Stomach (tissue), 8 donors: ENCODE measurements at regions not wholly inside any gene's neighbourhood (a gene's known extent, or its start where the extent isn't known, plus 50 kb on each side); places are given as distances from the start of the nearest gene placed in this dataset.

Source experiments
- DNase-seq, 2 donors: peaks; one replicate each; pipeline versions ENCODE4 v3.0.0 to v3.0.0-alpha.2; 2013 to 2019
- H3K27ac ChIP-seq, 5 donors: fragments of 200-600 bp in 4 of 5; sonication (generic) in 4 of 5; one replicate each; pipeline ENCODE4 v1.5.1; 2013 to 2019; ENCODE audit warnings: mild to moderate bottlenecking in 1 of 5, moderate library complexity in 1 of 5
- H3K27me3 ChIP-seq, 3 donors: fragments of 200-600 bp; sonication (generic); one replicate each; pipeline ENCODE4 v1.5.1; 2017 to 2019; ENCODE audit warnings: mixed run types in 1 of 3
- H3K36me3 ChIP-seq, 4 donors: fragments of 200-600 bp; sonication (generic); 1 replicate in 3 of 4; 2 replicates in 1 of 4; pipeline ENCODE4 v1.5.1; 2016 to 2019
- H3K4me1 ChIP-seq, 4 donors: fragments of 200-600 bp; sonication (generic); one replicate each; pipeline ENCODE4 v1.5.1; 2016 to 2019
- H3K4me3 ChIP-seq, 4 donors: fragments of 200-600 bp; sonication (generic) in 3 of 4; one replicate each; pipeline ENCODE4 v1.5.1; 2016 to 2019; ENCODE audit warnings: mild to moderate bottlenecking in 1 of 4
- H3K9me3 ChIP-seq, 4 donors: fragments of 200-600 bp; sonication (generic); one replicate each; pipeline ENCODE4 v1.5.1; 2016 to 2019
- CTCF ChIP-seq, 7 experiments: fragments of 450-650 bp in 4 of 7; fragments of 200-600 bp in 3 of 7; sonication (generic) in 3 of 7; IDR thresholded peaks; one replicate each; pipeline ENCODE4 v1.5.1; 2016 to 2019; ENCODE audit warnings: antibody characterized with exemption in 7 of 7, control low read depth in 2 of 7, mild to moderate bottlenecking in 1 of 7
- EP300 ChIP-seq: sonication (generic); formaldehyde crosslinking; IDR thresholded peaks from one replicate; pipeline ENCODE4 v1.6.1; 2017; ENCODE audit warnings: antibody characterized with exemption
- POLR2A ChIP-seq, 4 donors: fragments of 450-650 bp; IDR thresholded peaks; one replicate each; pipeline ENCODE4 v1.6.1; 2016; ENCODE audit warnings: antibody characterized with exemption in 4 of 4, control low read depth in 2 of 4, mild to moderate bottlenecking in 1 of 4, moderate library complexity in 1 of 4
- POLR2AphosphoS5 ChIP-seq, 3 donors: sonication (generic); formaldehyde crosslinking; IDR thresholded peaks; one replicate each; pipeline ENCODE4 v1.6.1; 2016; ENCODE audit warnings: antibody characterized with exemption in 3 of 3
- WGBS, 5 donors: extraction: QIAGEN DNeasy Blood & Tissue Kit in 3 of 5; methylation state at CpG; one replicate each; pipeline versions ENCODE4 v1.1.5 to v1.1.7; 2013 to 2018; 5-methylcytosine and 5-hydroxymethylcytosine counted together
- intact Hi-C: fragments of 100-400 bp; cut with DNase I; formaldehyde crosslinking; loops from one replicate; pipeline ENCODE4 v1.15.1; 2023; ENCODE audit warnings: low total_unique reads
- donor health status: healthy with polysubstance abuse.
- donor health status: Bipolar disorder and iron deficiency.
- donor health status: healthy.

DNA sequence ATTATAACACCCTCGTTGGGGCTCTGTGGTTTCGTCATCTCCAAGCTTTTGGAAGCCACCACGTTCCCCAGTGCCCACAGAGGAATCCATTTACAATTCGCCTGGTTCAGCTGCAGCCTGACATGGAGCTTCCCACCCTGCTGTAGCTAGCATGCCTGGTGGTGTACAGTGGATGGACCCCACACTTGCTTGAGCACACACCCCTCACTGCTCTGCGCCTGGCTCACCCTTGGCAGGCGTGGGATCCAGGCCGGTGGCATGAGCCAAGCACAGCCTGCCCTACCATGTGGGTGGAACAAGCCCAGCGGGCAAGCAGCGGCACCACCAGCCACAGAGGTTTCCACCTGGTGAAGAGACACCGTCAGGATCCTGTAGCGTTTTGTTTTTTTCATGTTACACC, 1045.7 kb upstream of the CDH9 start:
- 84 to 89% (median 89%) methylated on average over 11 of the region's 11 CpGs for WGBS, 5 donors
- Histone ChIP-seq H3K27ac (no peak overlapping the region), H3K9me3 (peaks cover 0 to 6% (median 0%) of the 10 kb centered on the region in 4 donors), H3K27me3 (no peaks in the 10 kb centered on the region), H3K4me3 (no peak overlapping the region), H3K4me1 (no peaks in the 10 kb centered on the region), H3K36me3 (no peaks in the 10 kb centered on the region)
- TF ChIP-seq EP300 (no peak), POLR2AphosphoS5 (IDR thresholded peaks at IDR 0.05) (no peak), POLR2A (IDR thresholded peaks at IDR 0.05) (no peak), CTCF (IDR thresholded peaks at IDR 0.05) (no peak)
- intact Hi-C loops = no loop called here
- DNase-seq = no peak

DNA sequence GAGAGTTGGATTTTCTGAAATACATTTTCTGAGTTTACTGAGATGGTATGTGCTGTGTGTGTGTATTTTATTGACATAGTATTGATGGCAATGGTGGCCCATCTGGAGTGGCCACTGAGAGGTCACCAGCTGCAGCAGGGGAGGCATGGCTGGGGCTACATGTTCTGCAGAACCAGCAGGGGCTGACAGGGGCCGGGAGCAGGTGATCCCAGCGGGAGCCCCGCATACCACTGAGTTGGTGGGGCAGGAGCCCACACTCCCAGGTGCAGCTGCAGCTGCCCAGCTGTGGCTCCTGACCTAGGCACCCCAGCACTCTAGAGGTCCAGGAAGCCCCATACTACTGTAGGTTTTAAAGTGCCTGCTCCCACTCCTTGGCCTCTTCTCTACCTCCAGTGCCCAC, 1044.2 kb upstream of the CDH9 start:
- Histone ChIP-seq H3K4me1 (no peaks in the 10 kb centered on the region), H3K9me3 (peaks cover 0 to 10% (median 2%) of the 10 kb centered on the region in 4 donors), H3K4me3 (no peak overlapping the region), H3K36me3 (no peaks in the 10 kb centered on the region), H3K27me3 (no peaks in the 10 kb centered on the region), H3K27ac (no peak overlapping the region)
- TF ChIP-seq POLR2AphosphoS5 (IDR thresholded peaks at IDR 0.05) (no peak), POLR2A (IDR thresholded peaks at IDR 0.05) (no peak), CTCF (IDR thresholded peaks at IDR 0.05) (no peak), EP300 (no peak)
- intact Hi-C loops = no loop called here
- WGBS, 5 donors = 71 to 89% (median 83%) methylated on average over 1 to 3 of the region's 3 CpGs; no CpG with 5 or more reads in 1 of the 5 donors
- DNase-seq = no peak

- H3K4me1 ChIP-seq = no peaks in the 10 kb centered on the region
- no peak overlapping the region for H3K27ac ChIP-seq
- DNase-seq = no peak
- H3K9me3 ChIP-seq = peaks cover 0 to 15% (median 6%) of the 10 kb centered on the region in 4 donors
- intact Hi-C loops = no loop called here
- 92 to 94% (median 93%) methylated on average over 36 to 44 of the region's 44 CpGs for WGBS, 5 donors
- H3K36me3 ChIP-seq = no peaks in the 10 kb centered on the region
- TF ChIP-seq EP300 = no peak
- no peak for TF ChIP-seq POLR2AphosphoS5 (IDR thresholded peaks at IDR 0.05)
- no peak for TF ChIP-seq POLR2A (IDR thresholded peaks at IDR 0.05)
- no peak for TF ChIP-seq CTCF (IDR thresholded peaks at IDR 0.05)
- H3K27me3 ChIP-seq = no peaks in the 10 kb centered on the region
- H3K4me3 ChIP-seq = no peak overlapping the region
These were observed 1039.2 kb upstream of the CDH9 start for GRCh38 chr5:28077291-28078240.

GRCh38 chr5:28066856-28067255, 1028.5 kb upstream of the CDH9 start:
- H3K27ac ChIP-seq = no peak overlapping the region
- DNase-seq = no peak
- H3K27me3 ChIP-seq = no peaks in the 10 kb centered on the region
- 73 to 90% (median 82%) methylated on average over 3 of the region's 3 CpGs for WGBS, 5 donors
- intact Hi-C loops = no loop called here
- peaks cover 0 to 20% (median 2%) of the 10 kb centered on the region in 4 donors for H3K9me3 ChIP-seq
- TF ChIP-seq EP300 (no peak), POLR2AphosphoS5 (IDR thresholded peaks at IDR 0.05) (no peak), POLR2A (IDR thresholded peaks at IDR 0.05) (no peak), CTCF (IDR thresholded peaks at IDR 0.05) (no peak)
- H3K4me3 ChIP-seq = no peak overlapping the region
- no peaks in the 10 kb centered on the region for H3K36me3 ChIP-seq
- H3K4me1 ChIP-seq = no peaks in the 10 kb centered on the region
